GDM1 (cell line): ENCODE measurements at regions not wholly inside any gene's neighbourhood (a gene's known extent, or its start where the extent isn't known, plus 50 kb on each side); places are given as distances from the start of the nearest gene placed in this dataset.
"Not testable (repeated sequence)": the region's sequence is repeated elsewhere in the genome, so short reads cannot be mapped to it uniquely, and the experiment has no call there.

Source experiments
- DNase-seq: peaks from one replicate; lab custom pipeline; 2025; lab: John Stamatoyannopoulos, UW

DNA sequence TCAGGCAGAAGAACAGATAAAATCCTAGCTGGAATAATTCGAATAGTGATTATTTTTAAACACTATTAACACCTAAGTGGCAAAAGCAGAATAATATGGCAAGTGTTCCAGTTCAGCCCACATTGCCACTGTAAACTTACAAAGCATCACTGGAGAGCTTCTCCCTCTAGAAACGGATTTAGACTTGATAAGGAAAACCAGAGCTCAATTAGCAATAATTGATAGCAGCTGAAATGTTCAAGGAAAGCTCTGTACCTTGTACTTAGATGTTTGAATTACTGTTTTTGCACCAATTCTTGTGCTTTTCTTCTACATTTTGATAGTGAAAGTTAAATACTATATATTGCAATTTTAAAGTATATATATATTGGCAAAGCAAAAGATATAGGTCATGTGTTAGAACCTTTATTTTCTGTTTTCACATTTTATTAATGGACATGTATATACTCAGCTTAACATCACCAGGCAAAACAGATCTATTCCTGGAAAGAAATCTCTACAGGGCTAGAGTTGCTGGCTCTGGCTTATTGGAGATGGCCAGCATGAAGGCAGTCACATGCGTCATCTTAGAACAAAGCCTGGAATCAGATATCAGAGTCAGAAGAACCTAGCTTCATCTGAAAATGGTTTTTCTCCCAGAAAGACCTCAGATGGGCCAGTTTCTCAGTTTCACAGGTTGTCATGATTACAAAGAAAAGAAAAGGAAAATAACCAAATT lies 149.1 kb upstream of the CTAGE1 start:
- no peak for DNase-seq

DNA sequence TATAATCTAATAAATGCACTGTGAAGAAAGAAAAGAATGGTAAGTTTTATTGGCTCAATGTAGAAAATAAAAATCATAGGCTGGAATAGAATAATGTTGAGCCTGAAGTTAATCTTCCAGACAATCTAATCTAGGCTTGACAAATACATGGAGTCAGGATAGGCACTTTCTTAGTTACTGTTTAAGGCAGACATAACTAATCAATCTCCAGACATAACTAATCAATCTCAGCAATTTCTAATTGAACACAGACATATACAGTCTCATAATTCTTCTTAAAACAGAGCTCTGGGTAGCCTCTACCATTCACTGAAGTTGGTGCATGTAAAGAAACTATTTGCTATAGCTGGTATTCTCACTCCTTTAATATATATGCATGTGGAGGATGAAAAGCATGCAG lies 150.1 kb upstream of the CTAGE1 start:
- DNase-seq = no peak

DNA sequence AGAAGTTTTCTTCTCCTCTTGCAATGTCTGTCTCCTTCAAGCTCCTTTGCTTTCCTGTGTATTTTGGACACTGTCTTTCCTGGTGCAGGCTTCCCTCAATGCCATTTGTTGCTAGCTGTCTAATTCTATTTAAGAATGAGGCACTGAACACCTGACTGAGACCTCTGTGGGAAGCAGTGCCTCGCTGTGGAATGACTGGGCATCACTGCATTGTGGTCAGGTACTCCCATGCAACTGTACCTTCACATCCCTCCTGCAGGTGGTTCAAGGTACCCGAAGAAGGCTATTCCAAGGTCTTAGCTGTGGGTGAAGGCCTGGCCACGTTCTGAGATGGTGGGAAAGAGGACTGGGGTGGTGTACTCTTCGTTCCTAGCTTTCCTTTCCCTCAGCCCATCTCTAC lies 152.8 kb upstream of the CTAGE1 start:
- no peak for DNase-seq

DNA sequence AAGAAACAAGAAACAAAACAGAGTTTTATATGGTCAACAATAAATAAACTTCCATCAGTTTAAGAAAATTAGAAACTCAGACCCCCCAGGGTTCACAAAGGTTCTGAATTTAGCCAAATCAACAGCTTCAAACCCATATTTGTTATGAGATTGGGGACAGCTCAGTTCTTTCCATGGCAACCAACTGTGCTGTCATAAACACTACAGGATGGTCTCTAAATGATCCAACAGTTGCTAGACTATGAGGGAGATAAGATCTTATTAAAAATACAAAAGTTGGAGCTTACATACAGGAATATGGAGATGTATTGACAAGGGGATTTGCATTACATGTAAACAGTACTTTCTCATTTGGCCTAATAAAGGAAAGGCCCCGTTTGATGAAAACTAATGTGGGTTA lies 154.6 kb upstream of the CTAGE1 start:
- no peak for DNase-seq

DNA sequence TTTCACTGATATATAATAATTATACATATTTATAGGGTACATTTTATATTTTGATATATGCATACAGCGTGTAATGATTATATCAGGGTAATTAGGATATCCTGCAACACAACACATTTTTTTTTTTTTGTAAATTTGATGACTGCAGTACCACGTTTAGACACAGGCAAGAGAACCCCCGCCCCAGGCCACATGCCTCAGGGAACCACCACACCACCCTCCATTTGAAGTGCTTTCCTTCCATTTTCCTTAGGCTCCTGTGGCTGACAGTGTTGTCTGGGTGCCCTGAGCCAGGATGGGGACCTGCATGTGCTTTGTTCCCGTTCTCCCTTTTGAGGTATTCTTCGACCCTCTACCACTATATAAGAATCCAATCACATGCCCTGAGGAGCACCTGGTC lies 161.6 kb upstream of the CTAGE1 start:
- DNase-seq = no peak

DNA sequence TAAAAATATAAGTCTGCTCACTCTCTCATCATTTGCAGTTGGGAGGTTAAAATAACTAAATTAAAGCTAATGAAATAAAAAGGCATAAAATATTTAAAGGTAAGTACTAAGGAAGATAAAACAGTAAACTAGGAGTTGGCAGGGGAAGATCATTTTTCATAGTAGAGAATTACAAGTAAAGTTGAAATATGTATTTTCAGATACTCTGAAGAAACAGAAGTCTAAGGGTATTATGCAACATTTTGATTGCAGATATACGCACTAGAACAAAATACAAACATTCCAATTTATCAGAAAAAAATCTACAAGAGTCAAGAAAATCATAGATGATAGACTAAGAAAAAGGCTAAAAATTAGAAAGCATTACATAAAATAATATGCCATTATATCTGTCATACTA lies 167.6 kb upstream of the CTAGE1 start:
- DNase-seq = no peak

DNA sequence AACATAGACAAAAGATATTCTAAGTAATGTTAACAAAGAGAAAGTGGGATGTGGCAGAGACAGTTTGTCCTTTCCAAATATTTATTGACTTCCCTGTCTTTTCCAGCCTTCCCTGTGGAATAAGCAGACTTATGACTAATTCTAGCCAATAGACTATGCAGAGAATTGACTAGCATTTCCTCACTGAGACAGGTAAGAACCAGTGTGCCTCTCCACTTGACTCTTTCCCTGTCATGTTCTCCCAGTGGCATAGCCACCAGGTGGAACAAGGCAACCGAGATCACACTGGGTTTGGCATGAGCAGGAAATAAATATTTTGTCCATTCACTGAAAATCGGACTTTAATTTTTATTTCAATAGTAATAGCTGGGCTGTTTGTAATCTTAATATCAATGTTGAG lies 168.1 kb upstream of the CTAGE1 start:
- no peak for DNase-seq

DNA sequence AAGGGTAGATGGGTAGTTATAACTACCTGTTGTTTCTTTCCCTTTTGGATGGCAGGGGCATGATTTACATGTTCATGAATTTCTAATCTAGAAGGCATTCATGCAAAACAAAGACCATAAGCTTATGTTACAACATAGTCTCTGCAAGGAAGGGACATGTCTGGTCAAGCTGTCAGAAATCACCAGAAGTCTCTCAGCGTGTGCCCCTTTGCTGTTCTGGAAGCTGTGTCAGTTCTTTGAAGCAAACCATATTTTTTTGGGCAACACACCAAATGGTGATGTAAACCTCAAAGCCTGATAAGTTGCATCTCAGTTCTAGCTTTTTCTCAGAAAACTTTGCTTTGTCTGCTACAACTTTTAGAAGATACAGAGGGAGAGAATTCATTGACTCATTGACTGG lies 173.5 kb upstream of the CTAGE1 start:
- no peak for DNase-seq

DNA sequence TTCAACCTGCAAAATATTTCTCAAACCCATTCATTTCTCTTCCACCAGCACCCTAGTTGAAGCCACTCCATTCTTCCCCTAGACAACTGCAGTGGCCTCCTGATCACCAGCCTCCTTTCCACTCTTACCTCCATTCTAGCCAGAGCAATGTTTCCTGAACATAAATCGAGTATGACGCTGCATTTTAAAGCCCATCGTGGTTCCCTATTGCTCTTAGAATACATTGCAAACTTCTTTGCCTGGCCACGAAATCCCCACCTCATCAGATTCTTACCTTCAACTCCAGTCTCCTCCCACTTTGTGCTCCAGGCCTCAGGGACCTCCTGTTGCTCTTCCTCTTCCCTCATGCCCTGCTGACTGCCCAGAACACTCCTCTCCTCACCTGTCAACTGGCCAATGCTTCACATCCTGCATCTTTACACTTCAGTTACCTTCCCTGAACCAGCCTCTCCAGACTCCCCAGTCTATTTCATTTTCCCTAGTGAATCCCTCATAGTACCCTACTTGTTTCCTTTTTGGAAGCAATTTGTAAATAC lies 176.5 kb upstream of the CTAGE1 start:
- no peak for DNase-seq

DNA sequence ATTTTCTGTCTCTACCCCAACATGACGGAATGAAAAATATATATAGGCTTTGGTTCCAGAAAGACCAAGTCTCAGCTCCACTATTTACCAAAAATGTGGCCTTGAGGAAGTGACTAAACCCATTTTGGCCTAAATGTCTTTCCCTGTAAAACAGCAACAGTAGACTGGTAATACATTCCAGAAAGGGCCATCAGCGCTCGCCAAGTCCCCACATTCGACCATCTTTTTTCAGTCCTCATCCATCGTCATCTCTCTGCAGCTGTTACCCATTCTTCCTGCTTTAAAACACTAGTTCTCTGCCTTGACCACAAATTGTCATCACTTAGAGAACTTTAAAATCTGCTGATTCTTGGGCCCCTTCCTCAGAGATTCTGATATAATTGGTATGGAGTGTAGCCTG lies 183.8 kb upstream of the CTAGE1 start:
- DNase-seq = no peak

DNA sequence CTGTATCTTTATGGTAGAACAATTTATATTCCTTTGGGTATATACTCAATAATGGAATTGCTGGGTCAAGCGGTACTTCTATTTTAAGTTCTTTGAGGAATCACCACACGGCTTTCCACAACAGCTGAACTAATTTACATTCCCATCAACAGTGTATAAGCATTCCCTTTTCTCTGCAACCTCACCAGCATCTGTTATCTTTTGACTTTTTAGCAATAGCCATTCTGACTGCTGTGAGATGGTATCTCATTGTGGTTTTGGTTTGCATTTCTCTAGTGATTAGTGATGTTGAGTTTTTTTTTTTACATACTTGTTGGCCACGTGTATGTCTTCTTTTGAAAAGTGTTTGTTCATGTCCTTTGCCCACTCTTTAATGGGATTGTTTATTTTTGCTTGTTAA lies 184.7 kb upstream of the CTAGE1 start:
- DNase-seq = not testable (repeated sequence)

DNA sequence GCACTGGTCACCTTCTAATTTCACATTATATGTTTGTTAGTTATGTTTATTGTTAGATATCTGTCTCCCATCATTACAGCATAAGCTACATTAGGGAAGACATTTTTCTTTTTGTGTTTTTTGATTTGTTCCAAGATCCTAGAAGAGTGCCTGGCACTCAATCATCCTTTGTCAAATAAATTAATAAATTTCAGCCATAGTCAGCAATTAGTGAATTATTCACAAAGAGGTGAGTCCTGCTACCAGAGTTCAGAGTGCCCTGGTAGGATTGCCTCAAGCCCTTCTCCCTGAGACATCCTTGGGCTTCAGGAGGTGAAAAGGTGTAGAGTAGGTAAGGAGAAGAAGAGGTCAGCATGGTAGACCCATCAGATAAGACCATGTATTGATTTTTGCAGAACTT lies 186.2 kb upstream of the CTAGE1 start:
- DNase-seq = no peak

DNA sequence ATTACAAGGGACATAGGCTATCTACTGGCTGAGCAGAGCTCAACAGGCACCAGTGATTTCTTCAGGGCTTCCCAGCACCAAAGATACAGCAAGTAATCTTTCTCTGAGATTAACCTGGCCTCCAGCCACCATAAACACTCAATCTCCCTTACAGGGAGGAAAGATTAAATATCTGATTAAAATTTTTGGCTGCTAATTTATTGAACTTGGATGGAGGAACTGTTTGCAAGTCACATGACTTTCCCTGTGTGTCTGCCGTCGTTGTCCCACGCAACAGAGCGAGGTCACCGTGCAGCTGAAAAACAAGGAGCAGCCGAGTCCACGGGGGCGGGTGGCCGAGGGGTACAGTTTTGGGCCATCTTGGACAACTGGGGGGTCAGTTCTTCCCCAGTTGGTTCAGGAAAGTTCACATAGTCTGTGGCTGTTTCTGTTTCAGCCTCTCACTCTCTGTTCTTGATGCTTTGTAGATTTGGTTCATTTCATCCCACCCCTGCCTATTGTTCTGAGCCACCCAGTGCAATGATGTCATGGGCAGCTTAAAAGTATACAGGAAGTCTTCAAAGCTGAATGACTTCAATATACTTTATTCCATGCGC lies 186.8 kb upstream of the CTAGE1 start:
- no peak for DNase-seq

DNA sequence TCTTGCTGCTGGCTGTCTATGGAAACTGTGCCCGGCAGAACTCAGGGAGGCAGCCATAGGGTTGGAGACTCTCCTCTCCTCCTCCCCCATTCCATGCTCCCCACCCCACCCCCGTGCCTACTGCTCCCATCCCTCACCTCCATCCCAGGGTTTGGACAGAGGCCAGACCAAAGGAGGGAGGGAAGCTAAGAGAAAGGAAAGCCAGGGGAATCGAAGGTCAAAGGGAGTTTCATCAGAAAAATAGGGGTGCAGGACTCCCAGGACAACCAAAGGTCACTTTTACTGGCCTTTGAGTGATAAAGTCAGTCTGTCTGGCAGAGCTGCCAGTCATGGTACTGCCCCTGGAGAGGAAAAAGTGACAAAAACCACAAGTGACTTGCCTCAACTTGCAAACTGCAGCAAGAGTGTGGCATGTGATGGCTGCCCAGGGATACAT lies 187.3 kb upstream of the CTAGE1 start:
- DNase-seq = no peak

DNA sequence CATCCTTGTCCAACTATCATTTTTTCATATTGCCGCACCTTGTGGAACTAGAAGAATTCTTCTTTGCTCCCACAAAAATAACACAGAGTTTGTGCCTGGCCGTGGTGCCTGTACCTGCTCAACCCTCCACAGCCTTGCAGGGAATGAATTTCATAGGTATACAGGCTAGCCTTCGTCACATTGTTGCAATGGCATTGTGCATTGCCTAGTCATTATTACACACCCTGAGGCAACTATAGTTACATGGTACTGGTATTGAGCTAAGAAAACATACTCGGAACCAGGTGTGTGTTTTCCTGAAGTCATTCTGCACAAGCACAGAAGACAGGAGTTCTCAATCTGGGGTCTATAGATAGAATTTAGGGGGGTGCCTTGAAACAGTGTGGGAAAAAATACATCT lies 188.0 kb upstream of the CTAGE1 start:
- DNase-seq = no peak

DNA sequence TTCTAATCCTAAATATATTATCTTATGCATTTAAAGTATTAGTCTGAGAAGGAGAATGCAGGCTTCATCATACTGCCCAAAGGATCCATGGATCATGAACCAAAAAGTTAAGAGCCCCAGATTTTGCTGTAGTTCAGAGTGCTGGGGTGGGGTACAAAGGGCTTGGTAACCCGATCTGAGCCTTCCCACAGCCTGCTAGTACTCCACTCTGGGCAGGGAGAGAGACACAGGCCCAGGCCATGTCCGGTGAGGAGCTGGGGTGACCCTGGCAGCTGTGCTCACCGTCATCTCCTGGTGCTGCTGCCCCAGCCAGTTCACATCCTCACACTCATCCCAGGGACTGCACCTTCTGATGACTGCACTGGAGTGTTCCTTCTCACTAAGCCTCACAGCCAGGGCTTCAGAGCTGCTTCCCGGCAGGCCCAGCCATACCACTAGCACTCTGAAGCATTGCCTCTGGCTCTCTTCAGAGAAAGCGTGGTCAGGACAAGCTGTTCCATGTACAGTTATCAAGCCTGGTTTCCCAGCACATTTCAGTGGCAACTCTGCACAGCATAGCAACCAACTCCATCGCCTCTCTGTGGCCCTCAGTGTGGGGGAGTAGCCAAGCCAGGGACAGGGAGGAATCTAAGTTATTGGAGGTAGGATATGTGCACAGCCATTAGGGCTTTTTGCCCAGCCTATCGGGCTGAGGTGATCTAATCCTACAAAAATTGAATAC lies 189.0 kb upstream of the CTAGE1 start:
- no peak for DNase-seq

DNA sequence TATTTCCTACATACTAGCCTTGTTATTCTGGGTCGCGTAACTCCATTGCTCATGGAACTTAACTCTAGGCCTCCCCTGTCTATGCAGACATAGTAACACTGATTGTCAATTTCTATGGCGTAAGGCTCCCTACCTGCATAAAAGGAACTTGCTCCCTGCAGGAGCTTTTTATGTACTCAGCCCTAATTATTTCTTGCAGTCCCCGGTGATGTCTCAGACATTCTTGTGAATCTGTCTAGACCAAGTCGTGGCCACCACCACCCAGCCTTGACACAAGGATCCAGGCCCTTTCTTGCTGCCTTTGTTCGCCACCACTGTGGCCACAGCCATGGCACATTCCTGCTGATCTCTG lies 189.5 kb upstream of the CTAGE1 start:
- no peak for DNase-seq

DNA sequence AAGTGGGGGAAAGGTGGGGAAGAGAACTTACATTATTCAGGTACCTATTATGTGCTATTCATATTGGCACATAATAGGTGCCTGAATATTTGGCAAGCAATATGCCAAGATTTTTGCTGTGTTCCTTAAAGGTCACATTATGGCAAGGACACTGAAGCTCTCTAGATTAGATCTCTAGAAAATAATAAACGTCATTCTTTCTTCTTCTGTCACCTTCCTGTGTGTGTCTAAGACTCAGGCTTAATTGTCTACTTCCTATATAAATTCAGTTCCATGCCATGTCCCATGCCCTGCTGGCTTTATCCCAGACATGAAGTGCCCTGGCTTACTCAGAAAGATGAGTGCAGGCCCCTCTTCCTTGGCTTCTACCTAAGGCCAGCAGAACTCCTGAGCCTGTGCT lies 191.1 kb upstream of the CTAGE1 start:
- no peak for DNase-seq

DNA sequence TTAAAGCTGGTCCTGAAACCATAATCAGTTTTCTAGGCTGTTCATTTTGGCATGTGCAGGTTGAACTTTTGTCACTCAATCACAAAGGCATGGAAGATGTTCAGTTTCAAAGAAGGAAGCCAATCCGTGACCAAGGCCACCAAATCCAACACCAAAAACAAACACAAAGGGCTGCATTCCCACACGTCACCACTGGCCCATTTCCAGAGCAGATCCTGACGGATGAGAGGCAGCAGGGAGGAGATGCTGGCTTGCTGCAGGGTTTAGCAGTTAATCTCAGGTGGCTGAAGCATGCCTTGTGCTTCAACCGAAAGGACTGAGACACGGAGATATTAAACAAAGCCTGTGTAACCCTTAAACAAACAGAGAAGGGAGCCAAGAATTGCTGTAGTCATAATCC lies 191.9 kb upstream of the CTAGE1 start:
- no peak for DNase-seq

DNA sequence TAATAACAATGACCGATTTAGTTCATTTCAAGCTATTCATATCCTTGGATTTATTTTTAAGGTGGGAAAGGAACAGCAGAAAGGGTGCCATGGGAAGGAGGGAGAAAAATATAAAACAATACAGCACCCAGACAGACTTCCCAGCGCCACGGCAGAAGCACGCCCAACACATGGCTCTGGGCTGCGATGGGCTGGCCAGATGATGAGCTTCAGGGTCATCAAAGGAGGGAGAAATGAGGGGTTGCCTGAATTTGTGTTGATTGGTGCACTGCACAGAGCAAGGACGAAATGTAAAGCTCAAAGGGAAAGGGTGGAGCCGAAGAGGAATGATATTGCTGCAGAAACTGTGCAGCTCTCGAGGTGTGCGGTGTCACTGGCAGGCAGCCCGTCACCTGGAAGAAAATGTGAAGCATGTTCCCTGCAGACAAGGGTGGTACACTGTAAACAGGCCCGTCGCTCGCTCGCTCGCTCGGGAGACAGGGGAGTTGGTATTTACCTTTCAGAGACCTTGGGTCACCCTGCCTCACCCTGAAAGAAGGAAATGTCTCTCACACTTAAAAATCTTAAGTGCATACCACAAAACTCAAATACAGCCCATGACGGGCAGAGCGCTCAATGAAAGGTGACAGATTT lies 195.5 kb upstream of the CTAGE1 start:
- no peak for DNase-seq

DNA sequence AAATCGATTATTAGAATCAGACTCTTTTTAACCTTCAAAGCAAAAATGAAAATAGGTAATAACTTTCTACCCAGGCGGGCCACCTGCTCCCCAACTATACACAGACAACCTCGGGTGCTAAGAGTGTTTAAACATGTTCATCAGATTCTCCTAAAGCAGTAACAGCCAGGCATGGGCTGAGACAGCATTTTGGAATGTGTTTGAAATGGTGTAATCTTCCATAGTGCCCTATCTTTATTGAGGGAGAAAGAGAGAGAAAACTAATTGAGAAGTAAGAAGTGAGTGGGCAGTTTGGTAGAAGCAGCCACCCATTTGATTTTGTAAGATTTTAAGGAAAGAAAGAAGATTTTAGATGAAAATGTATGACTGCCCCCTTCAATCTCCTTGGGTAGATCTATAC lies 196.1 kb upstream of the CTAGE1 start:
- no peak for DNase-seq

DNA sequence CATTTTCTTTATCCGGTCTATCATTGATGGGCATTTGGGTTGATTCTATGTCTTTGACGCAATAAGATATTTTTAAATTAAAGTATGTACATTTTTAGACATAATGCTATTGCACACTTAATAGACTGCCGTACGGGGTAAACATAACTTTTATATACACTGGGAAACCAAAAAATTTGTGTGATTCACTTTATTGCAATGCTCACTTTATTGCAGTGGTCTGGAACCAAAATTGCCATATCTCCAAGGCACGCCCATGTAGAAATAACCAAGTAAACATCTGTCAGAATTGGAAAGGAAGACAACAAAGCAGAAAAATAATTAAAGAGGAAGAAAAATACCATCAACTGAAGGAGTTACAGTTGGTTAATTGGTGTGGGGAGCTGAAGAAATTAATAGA lies 205.8 kb upstream of the CTAGE1 start:
- DNase-seq = no peak

DNA sequence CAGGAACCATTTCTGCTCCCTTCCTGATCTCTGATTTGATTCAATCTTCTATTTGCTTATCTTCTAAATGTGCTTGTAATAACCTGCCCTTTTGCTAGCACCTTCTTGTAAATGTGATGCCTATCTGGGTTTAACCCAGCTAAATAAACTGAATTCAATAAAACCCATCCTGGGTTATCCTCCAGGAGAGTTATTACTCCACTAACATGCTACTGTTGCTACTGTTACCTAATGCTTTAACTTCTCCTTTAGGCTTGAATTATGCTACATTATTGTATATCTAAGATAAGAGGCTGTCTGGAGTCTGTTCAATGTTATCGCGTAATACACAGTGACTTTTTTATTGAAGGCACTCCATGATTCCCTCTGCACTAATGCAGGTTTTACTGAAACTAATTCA lies 206.5 kb upstream of the CTAGE1 start:
- no peak for DNase-seq
